Stimulated activated CD8-positive, alpha-beta memory T cell treated with anti-CD3 and anti-CD28 coated beads, Interleukin-15, amount 100 ng/mL, for 24 hours (primary cell): ENCODE measurements at regions not wholly inside any gene's neighbourhood (a gene's known extent, or its start where the extent isn't known, plus 50 kb on each side); places are given as distances from the start of the nearest gene placed in this dataset.

Experiments
- DNase-seq: peaks from one replicate; pipeline ENCODE4 v3.0.0-alpha.2; 2020; ENCODE audit warnings: low read depth

DNA sequence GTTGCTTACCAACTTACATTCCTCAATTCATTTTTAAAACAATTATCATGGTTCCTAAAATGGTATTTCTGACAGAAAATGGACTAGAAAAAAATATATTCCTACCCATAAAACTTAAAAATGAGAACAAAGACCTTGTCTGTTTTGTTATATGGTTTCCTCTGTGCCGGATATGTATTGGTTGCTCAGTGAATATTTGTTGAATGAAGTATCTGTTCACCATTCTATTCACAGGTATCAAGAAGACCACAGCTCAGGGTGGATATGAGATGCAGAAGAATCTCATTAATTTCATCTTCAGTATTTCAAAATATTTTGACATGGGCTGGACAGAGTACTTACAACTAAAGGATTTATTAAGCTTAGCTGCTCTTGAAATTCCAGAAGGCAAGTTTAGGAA is 58.1 kb downstream of the TUSC7 start:
- no peak for DNase-seq

GRCh38 chr3:116770815-116771450 is 61.4 kb downstream of the TUSC7 start:
- DNase-seq, result no peak

GRCh38 chr3:116776880-116777785 is 67.6 kb downstream of the TUSC7 start:
- no peak for DNase-seq

DNA sequence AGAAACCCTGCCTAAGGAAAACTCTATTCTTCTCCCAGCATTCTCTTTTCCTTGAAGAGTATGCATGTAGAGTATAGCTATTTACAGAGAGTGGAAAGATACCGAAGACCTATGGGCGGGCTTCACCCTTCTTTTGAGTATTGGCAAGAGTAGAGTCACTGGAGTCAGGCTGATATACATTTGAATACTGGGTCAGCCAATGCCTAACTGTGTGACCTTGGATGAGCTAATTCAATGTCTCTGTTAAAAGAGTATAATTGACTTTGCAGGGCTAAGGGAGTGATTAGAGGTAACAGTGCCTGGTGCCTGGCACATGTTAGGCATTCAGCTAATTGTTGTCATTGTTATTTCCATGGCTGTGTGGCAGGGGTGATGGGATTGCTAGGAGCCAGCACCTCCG is 75.6 kb downstream of the TUSC7 start:
- DNase-seq, result no peak

- no peak for DNase-seq
Observed at GRCh38 chr3:116802651-116803050, 93.1 kb downstream of the TUSC7 start.

GRCh38 chr3:116806351-116806750 is 96.8 kb downstream of the TUSC7 start:
- DNase-seq, result no peak

DNA sequence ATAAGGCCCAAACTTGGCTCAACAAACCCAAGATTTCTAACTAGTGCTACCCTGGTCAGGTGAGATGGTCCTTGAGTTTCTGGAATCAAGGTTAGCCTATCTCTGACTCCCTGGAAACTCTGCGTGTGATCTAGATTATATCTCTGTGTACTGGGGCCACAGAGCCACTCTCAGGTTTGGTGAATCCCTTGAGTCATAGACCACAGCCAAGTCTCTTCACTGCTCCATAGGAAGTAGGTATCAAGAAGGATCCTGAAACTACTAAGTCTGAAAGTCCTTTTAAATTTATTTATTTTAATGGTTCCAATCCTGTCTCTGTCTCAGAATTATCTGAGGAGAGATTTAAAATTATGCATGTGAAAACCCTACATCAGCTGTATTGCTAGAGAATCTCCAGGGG is 99.1 kb downstream of the TUSC7 start:
- DNase-seq, result no peak

- DNase-seq, result no peak
Observed at GRCh38 chr3:116809208-116809607, 99.6 kb downstream of the TUSC7 start.

DNA sequence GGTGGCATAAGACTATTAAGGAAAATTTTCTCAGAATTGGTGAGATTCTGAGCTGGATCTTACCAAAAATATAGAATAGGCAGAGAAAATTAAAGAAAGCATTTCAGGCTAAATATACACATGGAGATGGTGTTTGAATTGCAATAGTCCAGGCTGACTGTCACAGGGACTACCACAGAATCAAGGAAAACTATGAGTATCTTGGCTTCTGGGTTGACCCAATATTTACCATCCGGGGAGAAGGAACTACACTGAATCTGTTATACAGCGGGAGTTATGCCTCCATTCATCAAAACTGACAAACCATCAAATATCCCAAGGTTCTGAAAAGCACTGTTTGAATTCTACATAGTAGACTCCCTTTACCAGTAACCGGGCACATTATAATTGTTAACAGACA is 102.2 kb downstream of the TUSC7 start:
- DNase-seq, result no peak

DNA sequence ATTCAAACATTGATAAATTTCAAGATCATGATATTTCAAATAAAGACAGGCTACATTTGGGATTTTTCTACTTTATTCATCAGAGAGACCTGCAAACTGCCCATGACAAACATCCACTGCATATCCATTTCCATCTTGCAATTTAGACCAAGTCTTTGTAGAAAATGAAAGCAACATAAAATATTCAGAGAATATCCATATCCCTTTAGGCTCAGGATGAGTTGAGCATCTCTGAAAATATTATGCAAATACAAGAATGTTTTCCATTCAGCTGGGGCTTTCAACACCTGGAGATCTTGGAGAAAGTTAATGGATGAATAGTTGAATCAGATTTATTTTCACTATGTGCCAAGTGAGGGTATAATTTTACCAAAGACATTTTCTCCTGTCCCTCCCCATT is 103.4 kb downstream of the TUSC7 start:
- DNase-seq, result no peak

DNA sequence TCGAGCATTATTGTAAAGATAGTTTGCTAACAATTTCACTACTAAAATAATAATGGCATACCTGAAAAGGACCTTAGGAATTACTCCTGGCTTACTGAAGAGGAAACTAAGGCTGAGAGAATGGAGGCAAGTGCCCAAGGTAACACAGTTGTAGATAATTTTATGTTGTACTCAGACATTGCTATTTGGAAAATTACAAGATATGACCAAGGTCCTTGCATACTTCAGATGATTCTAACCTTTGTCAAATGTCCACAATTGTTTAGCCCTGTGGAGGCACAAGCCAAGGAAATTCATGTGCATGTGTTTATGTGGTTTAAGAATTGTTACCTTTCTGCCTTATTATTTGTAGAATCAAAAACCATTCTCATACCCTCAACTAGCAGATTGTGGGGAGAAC is 105.7 kb downstream of the TUSC7 start:
- no peak for DNase-seq

- no peak for DNase-seq
Observed at GRCh38 chr3:116815831-116816588, 106.4 kb downstream of the TUSC7 start.

GRCh38 chr3:116821371-116821770 is 111.8 kb downstream of the TUSC7 start:
- DNase-seq, result no peak

DNA sequence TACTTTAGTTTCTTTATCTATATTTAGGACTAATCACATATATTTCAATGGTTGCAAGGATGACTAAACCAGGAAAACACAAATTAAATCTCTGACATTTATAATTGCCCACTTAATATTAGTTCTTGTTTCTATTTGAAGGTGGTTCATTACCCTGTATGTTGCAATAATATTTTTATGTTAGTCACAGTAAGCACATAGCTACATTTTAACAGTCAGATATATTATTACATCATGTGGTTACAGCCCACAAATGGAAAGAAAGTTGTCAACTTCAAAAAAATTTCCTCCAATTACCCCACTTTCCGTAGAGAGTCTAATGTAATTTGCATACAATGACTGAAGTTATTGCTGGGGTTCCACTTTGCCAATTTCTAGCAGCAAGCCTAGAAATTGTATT is 114.6 kb downstream of the TUSC7 start:
- DNase-seq, result no peak

GRCh38 chr3:116833202-116833601 is 123.6 kb downstream of the TUSC7 start:
- no peak for DNase-seq

DNA sequence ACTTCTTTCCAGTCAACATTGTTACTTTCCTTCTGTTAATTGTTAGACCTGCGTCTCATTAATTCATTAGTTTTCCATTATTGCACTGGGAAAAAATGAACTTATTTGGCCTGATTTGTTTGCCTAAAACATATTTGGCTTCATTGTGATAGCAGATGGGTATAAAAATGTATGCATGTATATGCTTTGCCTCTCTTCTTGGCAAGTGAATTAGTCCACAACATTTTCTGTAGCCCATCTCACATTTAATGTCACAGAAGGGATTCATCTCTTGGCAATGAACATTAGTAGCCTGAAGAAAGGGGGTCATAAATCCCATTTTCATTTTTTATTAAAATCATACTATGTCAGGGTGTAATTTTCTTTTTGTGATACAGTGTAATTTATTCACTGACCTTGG is 125.2 kb downstream of the TUSC7 start:
- DNase-seq, result no peak

- DNase-seq, result no peak
Observed at GRCh38 chr3:116835658-116836057, 126.1 kb downstream of the TUSC7 start.

- DNase-seq, result no peak
Observed at GRCh38 chr3:116836286-116836685, 126.7 kb downstream of the TUSC7 start.

GRCh38 chr3:116837483-116837882 is 127.9 kb downstream of the TUSC7 start:
- no peak for DNase-seq

GRCh38 chr3:116841003-116841735 is 131.6 kb downstream of the TUSC7 start:
- no peak for DNase-seq

GRCh38 chr3:116842254-116842957 is 132.8 kb downstream of the TUSC7 start:
- DNase-seq, result no peak
